GM12878 (cell line): ENCODE measurements at regions not wholly inside any gene's neighbourhood (a gene's known extent, or its start where the extent isn't known, plus 50 kb on each side); places are given as distances from the start of the nearest gene placed in this dataset.

Experiments
- ATAC-seq: fragments of 200-7000 bp; cut with Tn5 transposase; 3 replicates; pipeline ENCODE4 v1.9.1; 2020; ENCODE audit warnings: mild to moderate bottlenecking, moderate library complexity
- BruUV-seq: library from RNA; stranded (reverse); fragments of 400-500 nt; replicated peaks from 2 replicates; lab custom pipeline; 2021; lab: Mats Ljungman, UMichigan
- CTCF ChIA-PET: fragments of 300-600 bp; sonication (Branson Sonifier 250); formaldehyde crosslinking; extraction: SDS; loops from one replicate; lab custom pipeline; 2021; ENCODE audit warnings: inconsistent platforms; lab: Yijun Ruan, JAX
- POLR2A ChIA-PET: fragments of 350-600 bp; formaldehyde crosslinking; extraction: SDS; loops from one replicate; lab custom pipeline; 2021; ENCODE audit warnings: inconsistent platforms; lab: Charles Lee
- RAD21 ChIA-PET: fragments of 300-600 bp; sonication (Branson Sonifier 250); formaldehyde crosslinking; loops from one replicate; lab custom pipeline; 2023; ENCODE audit warnings: antibody characterized with exemption; ENCODE audit not compliant: unreplicated experiment; lab: Charles Lee
- SMC1A ChIA-PET: fragments of 300-600 bp; sonication (Branson Sonifier 250); formaldehyde crosslinking; loops from one replicate; lab custom pipeline; 2023; ENCODE audit not compliant: unreplicated experiment, uncharacterized antibody; lab: Charles Lee
- DNase-seq: peaks from one replicate; pipeline ENCODE4 v3.0.0-alpha.2; 2011; ENCODE audit warnings: low read depth, low spot score
- FAIRE-seq: peaks from 3 replicates; lab custom pipeline; 2011; peaks lifted over from hg19 to GRCh38; lab: Jason Lieb, UNC
- H2AFZ ChIP-seq: 2 replicates; pipeline ENCODE4 v1.6.0; 2011; ENCODE audit warnings: low read depth, low read length, control low read depth; ENCODE audit not compliant: control insufficient read depth
- H3K27ac ChIP-seq: 2 replicates; pipeline ENCODE4 v1.5.1; 2011; ENCODE audit warnings: control low read depth; ENCODE audit not compliant: control insufficient read depth, insufficient read depth
- H3K27me3 ChIP-seq, 2 experiments: replicated peaks in 1 of 2; 2 replicates each; pipeline versions ENCODE4 v1.6.0 to v1.6.1; 2011; ENCODE audit warnings: low read length in 1 of 2; ENCODE audit not compliant: control insufficient read depth in 2 of 2, insufficient read depth in 2 of 2
- H3K36me3 ChIP-seq, 2 experiments: 2 replicates each; pipeline ENCODE4 v1.5.1; 2011; ENCODE audit warnings: low read length in 1 of 2; ENCODE audit not compliant: control insufficient read depth in 2 of 2, insufficient read depth in 2 of 2
- H3K4me1 ChIP-seq: 2 replicates; pipeline ENCODE4 v1.6.1; 2011; ENCODE audit warnings: mild to moderate bottlenecking, low read length, moderate library complexity, mixed read lengths; ENCODE audit not compliant: control insufficient read depth, insufficient read depth
- H3K4me2 ChIP-seq: 2 replicates; pipeline ENCODE4 v1.6.0; 2011; ENCODE audit warnings: control low read depth; ENCODE audit not compliant: control insufficient read depth, insufficient read depth
- H3K4me3 ChIP-seq: fragments of 200-600 bp; sonication (generic); 2 replicates; pipeline ENCODE4 v1.5.1; 2016
- H3K79me2 ChIP-seq: 2 replicates; pipeline ENCODE4 v1.6.0; 2011; ENCODE audit warnings: low read length; ENCODE audit not compliant: control insufficient read depth, insufficient read depth
- H3K9ac ChIP-seq: 2 replicates; pipeline ENCODE4 v1.8.0; 2011; ENCODE audit warnings: low read length, control low read depth, mixed read lengths; ENCODE audit not compliant: control insufficient read depth, insufficient read depth
- H3K9me3 ChIP-seq: replicated peaks from 3 replicates; pipeline ENCODE4 v1.5.1; 2011; ENCODE audit warnings: mild to moderate bottlenecking, low read length; ENCODE audit not compliant: control insufficient read depth, insufficient read depth
- H4K20me1 ChIP-seq: 2 replicates; pipeline ENCODE4 v1.6.0; 2011; ENCODE audit not compliant: control insufficient read depth, insufficient read depth
- CHD1 ChIP-seq: IDR thresholded peaks from 2 replicates; pipeline ENCODE4 v1.6.1; 2012; ENCODE audit warnings: low read depth, low read length, improper control_type of control experiment
- FOXM1 ChIP-seq: IDR thresholded peaks from 2 replicates; pipeline ENCODE4 v1.6.1; 2012; ENCODE audit warnings: low read depth, mild to moderate bottlenecking, inconsistent platforms, low read length, moderate library complexity
- HCFC1 ChIP-seq: fragments of 150-350 bp; IDR thresholded peaks from 2 replicates; pipeline ENCODE4 v1.6.1; 2014; ENCODE audit warnings: low read length
- HDGF ChIP-seq: fragments of 450-650 bp; IDR thresholded peaks from 2 replicates; pipeline ENCODE4 v1.6.1; 2016; ENCODE audit warnings: antibody characterized with exemption
- KAT2A ChIP-seq: conservative IDR thresholded peaks from 2 replicates; pipeline ENCODE4 v1.6.1; 2011; ENCODE audit warnings: low read depth, low read length; ENCODE audit not compliant: control insufficient read depth
- MEF2A ChIP-seq: IDR thresholded peaks from 2 replicates; pipeline ENCODE4 v1.6.1; 2011; ENCODE audit warnings: low read depth, mild to moderate bottlenecking, low read length, moderate library complexity; ENCODE audit not compliant: insufficient read depth
- MLLT1 ChIP-seq: fragments of 450-650 bp; IDR thresholded peaks from 2 replicates; pipeline ENCODE4 v1.6.1; 2016; ENCODE audit warnings: mild to moderate bottlenecking
- MTA3 ChIP-seq: IDR thresholded peaks from 2 replicates; pipeline ENCODE4 v1.6.1; 2012; ENCODE audit warnings: low read length, inconsistent platforms, borderline replicate concordance
- PBX3 ChIP-seq: IDR thresholded peaks from 2 replicates; pipeline ENCODE4 v1.6.1; 2011; ENCODE audit warnings: mild to moderate bottlenecking, low read depth, low read length, moderate library complexity; ENCODE audit not compliant: insufficient replicate concordance
- RAD51 ChIP-seq: fragments of 450-650 bp; IDR thresholded peaks from 2 replicates; pipeline ENCODE4 v1.6.1; 2016; ENCODE audit warnings: moderate library complexity, mild to moderate bottlenecking, inconsistent platforms
- SP1 ChIP-seq: IDR thresholded peaks from one replicate; pipeline ENCODE4 v1.6.1; 2011; ENCODE audit warnings: low read depth, low read length
- SRF ChIP-seq, 2 experiments: IDR thresholded peaks; 2 replicates each; pipeline ENCODE4 v1.6.1; 2011; ENCODE audit warnings: low read depth in 2 of 2, low read length in 2 of 2, mild to moderate bottlenecking in 1 of 2, moderate library complexity in 1 of 2
- SUZ12 ChIP-seq: fragments of 200-600 bp; sonication (generic); IDR thresholded peaks from one replicate; pipeline ENCODE4 v1.6.1; 2018; ENCODE audit warnings: antibody characterized with exemption, mild to moderate bottlenecking; ENCODE audit not compliant: unreplicated experiment
- WGBS: methylation state at CpG from one replicate; pipeline ENCODE4 v1.1.6; 2016; ENCODE audit warnings: low lambda C conversion rate; ENCODE audit not compliant: insufficient replicate concordance, insufficient coverage; ENCODE audit errors: missing lambda C conversion rate; 5-methylcytosine and 5-hydroxymethylcytosine counted together
- in situ Hi-C: fragments of 300-500 bp; cut with MboI; formaldehyde crosslinking; loops from 9 replicates; pipeline ENCODE4 v1.14.3; 2018; ENCODE audit warnings: mixed read lengths
- intact Hi-C: fragments of 100-400 bp; cut with micrococcal nuclease; formaldehyde crosslinking; loops from one replicate; pipeline ENCODE4 v1.14.2; 2022; ENCODE audit not compliant: unreplicated experiment
- TF ChIP-seq, protein P1 (sequence below): fragments of 450-650 bp; IDR thresholded peaks from 2 replicates; pipeline ENCODE4 v1.6.1; 2018; ENCODE audit warnings: borderline replicate concordance, mild to moderate bottlenecking; ENCODE audit not compliant: partially characterized antibody
- TF ChIP-seq, protein P2 (sequence below): fragments of 450-650 bp; conservative IDR thresholded peaks from 2 replicates; pipeline ENCODE4 v1.6.1; 2017; ENCODE audit warnings: mild to moderate bottlenecking, moderate library complexity

DNA sequence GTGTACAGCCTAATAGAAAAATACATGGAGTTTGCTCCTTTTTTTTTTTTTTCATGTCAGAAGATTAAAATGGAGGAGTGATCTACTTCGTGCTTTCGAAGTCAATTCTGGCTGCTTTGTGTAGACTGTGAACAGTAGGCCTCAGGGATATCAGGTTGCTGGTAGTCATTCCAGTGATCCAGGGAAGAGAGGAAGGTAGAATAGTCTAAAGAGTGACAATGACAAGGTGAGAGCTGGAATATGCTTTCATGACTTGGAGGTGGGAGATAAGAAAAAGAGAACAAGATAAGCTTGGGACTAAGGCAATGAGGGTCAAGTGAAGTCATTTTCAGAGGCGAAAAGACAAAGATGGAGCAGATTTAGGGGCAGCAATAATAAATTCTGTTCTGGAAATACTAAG lies 111.3 kb upstream of the MIR17HG start:
- H3K27me3 ChIP-seq = no peaks in the 10 kb centered on the region
- H3K4me2 ChIP-seq = no peak overlapping the region
- no peaks in the 10 kb centered on the region for H4K20me1 ChIP-seq
- WGBS = 35% methylated on average over 3 of the region's 3 CpGs
- H3K4me1 ChIP-seq = no peaks in the 10 kb centered on the region
- H3K27ac ChIP-seq = no peak overlapping the region
- ChIA-PET RAD21 (no interaction called here), POLR2A (no interaction called here), CTCF (no interaction called here), SMC1A (no interaction called here)
- H3K4me3 ChIP-seq = no peak overlapping the region
- no peaks in the 10 kb centered on the region for H3K79me2 ChIP-seq
- BruUV-seq = no TSS peak
- no peaks in the 10 kb centered on the region for H3K36me3 ChIP-seq
- no peaks in the 10 kb centered on the region; the same call in 2 of the 3 replicates for H3K9me3 ChIP-seq
- ATAC-seq (no peak), FAIRE-seq (no peak), DNase-seq (no peak)
- intact Hi-C loops (no loop called here), in situ Hi-C loops (no loop called here)
- H3K9ac ChIP-seq = no peak overlapping the region
- no peak overlapping the region for H2AFZ ChIP-seq
- no peak for TF ChIP-seq HDGF
- no peak for TF ChIP-seq MTA3
- TF ChIP-seq HCFC1 = no peak
- TF ChIP-seq SUZ12 = no peak
- TF ChIP-seq KAT2A = no peak
- TF ChIP-seq MEF2A = no peak
- TF ChIP-seq, protein P1, sequence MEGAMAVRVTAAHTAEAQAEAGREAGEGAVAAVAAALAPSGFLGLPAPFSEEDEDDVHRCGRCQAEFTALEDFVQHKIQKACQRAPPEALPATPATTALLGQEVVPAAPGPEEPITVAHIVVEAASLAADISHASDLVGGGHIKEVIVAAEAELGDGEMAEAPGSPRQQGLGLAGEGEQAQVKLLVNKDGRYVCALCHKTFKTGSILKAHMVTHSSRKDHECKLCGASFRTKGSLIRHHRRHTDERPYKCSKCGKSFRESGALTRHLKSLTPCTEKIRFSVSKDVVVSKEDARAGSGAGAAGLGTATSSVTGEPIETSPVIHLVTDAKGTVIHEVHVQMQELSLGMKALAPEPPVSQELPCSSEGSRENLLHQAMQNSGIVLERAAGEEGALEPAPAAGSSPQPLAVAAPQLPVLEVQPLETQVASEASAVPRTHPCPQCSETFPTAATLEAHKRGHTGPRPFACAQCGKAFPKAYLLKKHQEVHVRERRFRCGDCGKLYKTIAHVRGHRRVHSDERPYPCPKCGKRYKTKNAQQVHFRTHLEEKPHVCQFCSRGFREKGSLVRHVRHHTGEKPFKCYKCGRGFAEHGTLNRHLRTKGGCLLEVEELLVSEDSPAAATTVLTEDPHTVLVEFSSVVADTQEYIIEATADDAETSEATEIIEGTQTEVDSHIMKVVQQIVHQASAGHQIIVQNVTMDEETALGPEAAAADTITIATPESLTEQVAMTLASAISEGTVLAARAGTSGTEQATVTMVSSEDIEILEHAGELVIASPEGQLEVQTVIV = no peak
- TF ChIP-seq CHD1 = no peak
- no peak for TF ChIP-seq FOXM1
- TF ChIP-seq, protein P2, sequence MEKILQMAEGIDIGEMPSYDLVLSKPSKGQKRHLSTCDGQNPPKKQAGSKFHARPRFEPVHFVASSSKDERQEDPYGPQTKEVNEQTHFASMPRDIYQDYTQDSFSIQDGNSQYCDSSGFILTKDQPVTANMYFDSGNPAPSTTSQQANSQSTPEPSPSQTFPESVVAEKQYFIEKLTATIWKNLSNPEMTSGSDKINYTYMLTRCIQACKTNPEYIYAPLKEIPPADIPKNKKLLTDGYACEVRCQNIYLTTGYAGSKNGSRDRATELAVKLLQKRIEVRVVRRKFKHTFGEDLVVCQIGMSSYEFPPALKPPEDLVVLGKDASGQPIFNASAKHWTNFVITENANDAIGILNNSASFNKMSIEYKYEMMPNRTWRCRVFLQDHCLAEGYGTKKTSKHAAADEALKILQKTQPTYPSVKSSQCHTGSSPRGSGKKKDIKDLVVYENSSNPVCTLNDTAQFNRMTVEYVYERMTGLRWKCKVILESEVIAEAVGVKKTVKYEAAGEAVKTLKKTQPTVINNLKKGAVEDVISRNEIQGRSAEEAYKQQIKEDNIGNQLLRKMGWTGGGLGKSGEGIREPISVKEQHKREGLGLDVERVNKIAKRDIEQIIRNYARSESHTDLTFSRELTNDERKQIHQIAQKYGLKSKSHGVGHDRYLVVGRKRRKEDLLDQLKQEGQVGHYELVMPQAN = no peak
- TF ChIP-seq RAD51 = no peak
- TF ChIP-seq MLLT1 = no peak
- no peak for TF ChIP-seq SP1
- TF ChIP-seq SRF (IDR thresholded peaks at IDR 0.05; ENCODE audit: low read depth in 2 of 2, low read length in 2 of 2) = no peak
- TF ChIP-seq PBX3 = no peak
